ENCODE measurements at regions not wholly inside any gene's neighbourhood (a gene's known extent, or its start where the extent isn't known, plus 50 kb on each side); places are given as distances from the start of the nearest gene placed in this dataset.

DNA sequence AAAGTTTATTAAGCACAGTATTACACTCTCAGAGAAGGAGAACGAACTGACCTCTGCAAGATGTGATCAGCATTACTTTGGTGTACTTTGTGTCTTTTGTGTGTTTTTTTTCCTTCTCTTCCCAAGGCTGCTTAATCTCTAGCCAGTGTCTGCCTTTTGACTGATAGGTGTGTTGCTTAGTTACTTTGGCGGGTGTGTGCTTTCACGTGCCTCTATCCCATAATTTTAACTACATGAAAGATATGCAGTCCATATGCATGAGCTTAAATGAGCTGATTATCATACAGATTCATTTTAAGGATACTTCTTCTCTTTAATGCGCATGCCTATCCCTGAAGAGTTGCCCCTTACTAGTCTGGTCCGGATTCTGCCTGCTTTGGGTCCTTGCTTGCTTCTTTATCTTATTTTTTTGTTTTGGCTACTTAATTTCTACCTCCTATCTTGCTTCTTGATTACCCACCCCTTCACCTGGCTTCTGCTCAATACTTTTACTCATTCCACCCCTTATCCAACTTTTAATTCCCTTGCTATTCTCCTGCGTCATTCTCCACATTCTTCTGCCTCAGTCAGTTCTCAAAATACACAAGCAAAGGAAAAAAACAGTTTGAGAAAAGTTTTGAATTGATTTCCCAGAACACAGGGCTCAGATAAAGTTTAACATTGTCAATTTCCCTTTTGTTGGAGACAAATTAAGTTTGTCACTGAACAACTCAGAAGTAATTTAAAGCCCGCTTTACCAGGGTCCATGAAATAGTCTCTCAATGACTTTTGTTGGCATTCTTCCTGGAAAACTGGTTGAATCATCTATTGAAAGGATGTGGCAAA lies 182.0 kb downstream of the TENT5D start:
- Histone ChIP-seq H3K4me1 (ENCODE audit: control insufficient read depth, insufficient read depth, low read length) (no peaks in the 10 kb centered on the region), H3K9me3 (ENCODE audit: control insufficient read depth, insufficient read depth, low read depth, low read length) (no peaks in the 10 kb centered on the region; the same call in 1 of the 2 replicates), H3K27ac (ENCODE audit: extremely low read depth, low read depth, low read length) (no peak overlapping the region), H3K36me3 (ENCODE audit: control insufficient read depth in 2 of 2, insufficient read depth in 1 of 2, low read length in 2 of 2) (no peaks in the 10 kb centered on the region), H3K4me3 (ENCODE audit: low read depth, low read length) (no peak overlapping the region)
- TF ChIP-seq ZNF560 (tag by site-specific recombination; IDR thresholded peaks at IDR 0.05; ENCODE audit: borderline replicate concordance) (no peak), ZFHX2 (tag by site-specific recombination; conservative IDR thresholded peaks at IDR 0.05) (no peak), HOXD13 (CRISPR knock-in tag; IDR thresholded peaks at IDR 0.05; ENCODE audit: borderline replicate concordance) (no peak), SP7 (tag by site-specific recombination; IDR thresholded peaks at IDR 0.05) (no peak), KLF9 (tag by site-specific recombination; IDR thresholded peaks at IDR 0.05; ENCODE audit: low read depth) (no peak), ZNF221 (tag by site-specific recombination; IDR thresholded peaks at IDR 0.05; ENCODE audit: borderline replicate concordance) (no peak), ZBTB48 (tag by site-specific recombination; IDR thresholded peaks at IDR 0.05) (no peak), ZNF792 (tag by site-specific recombination; IDR thresholded peaks at IDR 0.05) (no peak), FEZF1 (tag by site-specific recombination; IDR thresholded peaks at IDR 0.05) (no peak)
- TF ChIP-seq, protein P1, sequence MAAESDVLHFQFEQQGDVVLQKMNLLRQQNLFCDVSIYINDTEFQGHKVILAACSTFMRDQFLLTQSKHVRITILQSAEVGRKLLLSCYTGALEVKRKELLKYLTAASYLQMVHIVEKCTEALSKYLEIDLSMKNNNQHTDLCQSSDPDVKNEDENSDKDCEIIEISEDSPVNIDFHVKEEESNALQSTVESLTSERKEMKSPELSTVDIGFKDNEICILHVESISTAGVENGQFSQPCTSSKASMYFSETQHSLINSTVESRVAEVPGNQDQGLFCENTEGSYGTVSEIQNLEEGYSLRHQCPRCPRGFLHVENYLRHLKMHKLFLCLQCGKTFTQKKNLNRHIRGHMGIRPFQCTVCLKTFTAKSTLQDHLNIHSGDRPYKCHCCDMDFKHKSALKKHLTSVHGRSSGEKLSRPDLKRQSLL (tag by site-specific recombination; IDR thresholded peaks at IDR 0.05) = no peak
- ChIA-PET POLR2A (no interaction called here), CTCF (no interaction called here)

Data from HEK293 (cell line).